ENCODE measurements at regions not wholly inside any gene's neighbourhood (a gene's known extent, or its start where the extent isn't known, plus 50 kb on each side); places are given as distances from the start of the nearest gene placed in this dataset.

- no peaks in the 10 kb centered on the region for H3K36me3 Mint-ChIP-seq (ENCODE audit: insufficient read depth in 1 of 3, low read depth in 3 of 3)
These were observed 103.2 kb downstream of the GPR37 start for GRCh38 chr7:124662372-124662771.

More at GRCh38 chr7:124662372-124662771, 103.2 kb downstream of the GPR37 start:
- Histone ChIP-seq H3K14ac (ENCODE audit: insufficient read depth, low read length) (no peak overlapping the region), H4K20me1 (ENCODE audit: control insufficient read depth, insufficient read depth, insufficient read length) (no peaks in the 10 kb centered on the region), H2BK12ac (ENCODE audit: insufficient read length, low read depth, low read length) (no peak overlapping the region), H3K4me1 (ENCODE audit: insufficient read depth, low read length) (0 out of 2 replicates have a peak, but pooled peaks cover 4% of the 10 kb centered on the region), H3K23ac (ENCODE audit: insufficient read length, low read depth, low read length) (no peak overlapping the region), H2BK15ac (ENCODE audit: low read depth, low read length) (no peak overlapping the region), H4K8ac (replicated peaks; ENCODE audit: insufficient read length, low read depth, low read length) (no peak overlapping the region), H3K23me2 (ENCODE audit: insufficient read length, low read depth, low read length, poor library complexity, severe bottlenecking) (no peaks in the 10 kb centered on the region), H3K79me1 (ENCODE audit: insufficient read depth, low read depth, low read length, poor library complexity, severe bottlenecking) (no peaks in the 10 kb centered on the region), H2AK5ac (ENCODE audit: insufficient read length, low read length) (no peak overlapping the region), H3K4me2 (ENCODE audit: insufficient read depth, insufficient read length, low read length) (no peak overlapping the region), H3K9me3 (ENCODE audit: control insufficient read depth, low read depth, low read length) (no peaks in the 10 kb centered on the region), H2BK120ac (ENCODE audit: low read depth, low read length, poor library complexity, severe bottlenecking) (no peak overlapping the region), H3K27ac (ENCODE audit: insufficient read length, low read depth, low read length) (no peak overlapping the region), H3K9ac (ENCODE audit: extremely low read depth, insufficient read length, low read length) (no peak overlapping the region), H3K79me2 (ENCODE audit: insufficient read depth, low read length) (no peaks in the 10 kb centered on the region), H2AFZ (ENCODE audit: low read length) (no peak overlapping the region), H3K4ac (ENCODE audit: low read depth, low read length) (no peak overlapping the region), H4K91ac (ENCODE audit: insufficient read length, low read depth, low read length) (no peak overlapping the region), H2BK20ac (ENCODE audit: low read depth, low read length, poor library complexity, severe bottlenecking) (no peak overlapping the region), H3K27me3 (ENCODE audit: insufficient read depth, low read length) (no peaks in the 10 kb centered on the region), H2BK5ac (ENCODE audit: insufficient read length, low read length) (no peak overlapping the region), H3T11ph (ENCODE audit: low read length) (no peak overlapping the region), H3K18ac (ENCODE audit: insufficient read length, low read depth, low read length) (no peak overlapping the region), H4K5ac (ENCODE audit: insufficient read length, low read depth, low read length) (no peak overlapping the region), H3K56ac (ENCODE audit: insufficient read length, low read depth, low read length) (no peak overlapping the region)
- H3K4me3 Mint-ChIP-seq: no peak overlapping the region
- H3K27me3 Mint-ChIP-seq (ENCODE audit: low read depth): no peaks in the 10 kb centered on the region
- H3K9me3 Mint-ChIP-seq: no peaks in the 10 kb centered on the region
- H3K4me1 Mint-ChIP-seq: peaks cover 3 to 7% of the 10 kb centered on the region in 2 experiments; a peak in 1 of 4 replicates
- no peak for TF ChIP-seq CTCF (conservative IDR thresholded peaks at IDR 0.05)
- WGBS (ENCODE audit: extremely low coverage, insufficient read length, low lambda C conversion rate): no CpG with 5 or more reads among the region's 4 CpGs
- H3K27ac Mint-ChIP-seq: no peak overlapping the region
- no peak for DNase-seq

Data from H9 (cell line).